BJ (cell line): ENCODE measurements at regions not wholly inside any gene's neighbourhood (a gene's known extent, or its start where the extent isn't known, plus 50 kb on each side); places are given as distances from the start of the nearest gene placed in this dataset.

ENCODE experiments used
- CTCF ChIA-PET: fragments of 350-600 bp; formaldehyde crosslinking; extraction: SDS; loops from one replicate; lab custom pipeline; 2021; ENCODE audit warnings: antibody characterized with exemption, inconsistent platforms; lab: Yijun Ruan, JAX
- POLR2A ChIA-PET: fragments of 300-600 bp; sonication (Branson Sonifier 250); formaldehyde crosslinking; extraction: SDS; loops from one replicate; lab custom pipeline; 2021; ENCODE audit warnings: antibody characterized with exemption; lab: Charles Lee
- DNase-seq: peaks from one replicate; pipeline ENCODE4 v3.0.0-alpha.2; 2011; ENCODE audit warnings: low read depth
- H3K27me3 ChIP-seq: 2 replicates; pipeline ENCODE4 v1.6.0; 2011; ENCODE audit warnings: low read length; ENCODE audit not compliant: control insufficient read depth, insufficient read depth
- H3K36me3 ChIP-seq: 2 replicates; pipeline ENCODE4 v1.5.1; 2011; ENCODE audit warnings: low read length; ENCODE audit not compliant: control insufficient read depth, insufficient read depth
- H3K4me3 ChIP-seq: 2 replicates; pipeline ENCODE4 v1.5.1; 2011; ENCODE audit warnings: low read depth, mild to moderate bottlenecking, control low read depth, low read length
- CTCF ChIP-seq: IDR thresholded peaks from 2 replicates; pipeline ENCODE4 v1.5.1; 2011; ENCODE audit warnings: low read depth, mild to moderate bottlenecking, control low read depth, inconsistent platforms, low read length, moderate library complexity; ENCODE audit not compliant: insufficient read depth

GRCh38 chr7:10346032-10346431 is 627.6 kb upstream of the PHF14 start:
- POLR2A ChIA-PET, result no interaction called here
- H3K27me3 ChIP-seq, result no peaks in the 10 kb centered on the region
- no peak for DNase-seq
- H3K4me3 ChIP-seq, result no peak overlapping the region
- no peaks in the 10 kb centered on the region for H3K36me3 ChIP-seq
- CTCF ChIA-PET, result no interaction called here
- no peak for TF ChIP-seq CTCF

- TF ChIP-seq CTCF, result no peak
- POLR2A ChIA-PET, result no interaction called here
- H3K4me3 ChIP-seq, result no peak overlapping the region
- CTCF ChIA-PET, result interaction anchor here (0.6 kb wide), 1 partner anchor 440 kb away, joined by 3 read pairs; no protein-coding TSS in a partner anchor
- no peak for DNase-seq
- no peaks in the 10 kb centered on the region for H3K36me3 ChIP-seq
- H3K27me3 ChIP-seq, result no peaks in the 10 kb centered on the region
Observed at GRCh38 chr7:10355816-10356215, 617.9 kb upstream of the PHF14 start.

GRCh38 chr7:10360050-10360449 is 613.6 kb upstream of the PHF14 start:
- DNase-seq, result no peak
- TF ChIP-seq CTCF, result no peak
- Histone ChIP-seq H3K4me3 (no peak overlapping the region), H3K27me3 (no peaks in the 10 kb centered on the region), H3K36me3 (no peaks in the 10 kb centered on the region)
- CTCF ChIA-PET, result no interaction called here
- POLR2A ChIA-PET, result no interaction called here

- Histone ChIP-seq H3K36me3 (no peaks in the 10 kb centered on the region), H3K4me3 (no peak overlapping the region), H3K27me3 (no peaks in the 10 kb centered on the region)
- no peak for DNase-seq
- CTCF ChIA-PET, result no interaction called here
- POLR2A ChIA-PET, result no interaction called here
- TF ChIP-seq CTCF, result no peak
Observed at GRCh38 chr7:10401793-10402192, 571.9 kb upstream of the PHF14 start.

GRCh38 chr7:10412422-10413019 is 561.2 kb upstream of the PHF14 start:
- peak; percentile 26; the same call in 1 of the 2 replicates for TF ChIP-seq CTCF
- H3K4me3 ChIP-seq, result no peak overlapping the region
- H3K36me3 ChIP-seq, result no peaks in the 10 kb centered on the region
- no peaks in the 10 kb centered on the region for H3K27me3 ChIP-seq
- POLR2A ChIA-PET, result no interaction called here
- CTCF ChIA-PET, result no interaction called here
- no peak for DNase-seq
